Endothelial cell of umbilical vein (primary cell): ENCODE measurements at regions not wholly inside any gene's neighbourhood (a gene's known extent, or its start where the extent isn't known, plus 50 kb on each side); places are given as distances from the start of the nearest gene placed in this dataset.

Experiments
- BruUV-seq: library from RNA; stranded (reverse); fragments of 400-500 nt; replicated peaks from 2 replicates; lab custom pipeline; 2021; lab: Mats Ljungman, UMichigan
- CTCF ChIA-PET: fragments of 300-600, 350-600 bp; sonication (Branson Sonifier 250); formaldehyde crosslinking; loops from one replicate; lab custom pipeline; 2021; ENCODE audit warnings: antibody characterized with exemption, inconsistent platforms; lab: Charles Lee
- POLR2A ChIA-PET: fragments of 300-600, 350-600 bp; sonication (Branson Sonifier 250); formaldehyde crosslinking; loops from one replicate; lab custom pipeline; 2021; ENCODE audit warnings: antibody characterized with exemption, inconsistent platforms; lab: Charles Lee
- DNase-seq: peaks from one replicate; pipeline ENCODE4 v3.0.0-alpha.2; 2011; ENCODE audit warnings: low read depth, low spot score
- FAIRE-seq: peaks from 2 replicates; lab custom pipeline; 2011; peaks lifted over from hg19 to GRCh38; lab: Jason Lieb, UNC
- H2AFZ ChIP-seq: 2 replicates; pipeline ENCODE4 v1.6.0; 2012; ENCODE audit warnings: low read depth, low read length, control low read depth, inconsistent platforms
- H3K27ac ChIP-seq: 2 replicates; pipeline ENCODE4 v1.5.1; 2011; ENCODE audit warnings: low read depth, mild to moderate bottlenecking, control low read depth, low read length, moderate library complexity; ENCODE audit not compliant: insufficient read depth
- H3K27me3 ChIP-seq, 2 experiments: 2 replicates each; pipeline versions ENCODE4 v1.6.0 to v1.6.1; 2011; ENCODE audit warnings: low read length in 2 of 2, mixed read lengths in 1 of 2; ENCODE audit not compliant: control insufficient read depth in 2 of 2, insufficient read depth in 2 of 2
- H3K36me3 ChIP-seq, 2 experiments: 2 replicates in 1 of 2; 3 replicates in 1 of 2; pipeline ENCODE4 v1.5.1; 2011; ENCODE audit warnings: low read length in 2 of 2, mild to moderate bottlenecking in 1 of 2, moderate library complexity in 1 of 2; ENCODE audit not compliant: control insufficient read depth in 2 of 2, insufficient read depth in 2 of 2; ENCODE audit errors: extremely low read depth in 1 of 2
- H3K4me1 ChIP-seq: 3 replicates; pipeline ENCODE4 v1.5.1; 2011; ENCODE audit warnings: mild to moderate bottlenecking, low read length; ENCODE audit not compliant: control insufficient read depth, insufficient read depth; ENCODE audit errors: extremely low read depth
- H3K4me2 ChIP-seq: 2 replicates; pipeline ENCODE4 v1.6.1; 2011; ENCODE audit warnings: low read length, control low read depth, mixed read lengths; ENCODE audit not compliant: insufficient read depth
- H3K4me3 ChIP-seq, 3 experiments: fragments of 200-600 bp in 1 of 3; sonication (generic), shearing (Covaris generic) in 1 of 3; replicated peaks in 1 of 3; 2 replicates each; pipeline ENCODE4 v1.5.1; 2011 to 2016; ENCODE audit warnings: control low read depth in 3 of 3, low read length in 3 of 3, mild to moderate bottlenecking in 2 of 3, inconsistent platforms in 1 of 3, low read depth in 1 of 3, moderate library complexity in 1 of 3; ENCODE audit not compliant: insufficient read depth in 1 of 3
- H3K79me2 ChIP-seq: 2 replicates; pipeline ENCODE4 v1.6.0; 2012; ENCODE audit warnings: low read length, inconsistent platforms; ENCODE audit not compliant: control insufficient read depth, insufficient read depth
- H3K9ac ChIP-seq: replicated peaks from 2 replicates; pipeline ENCODE3; 2011; ENCODE audit warnings: low read length, control low read depth; ENCODE audit not compliant: insufficient read depth; ENCODE audit errors: extremely low read depth
- H3K9me1 ChIP-seq: replicated peaks from 3 replicates; pipeline ENCODE4 v1.6.0; 2011; ENCODE audit warnings: mild to moderate bottlenecking, low read length; ENCODE audit not compliant: control insufficient read depth, insufficient read depth; ENCODE audit errors: extremely low read depth
- H3K9me3 ChIP-seq: replicated peaks from 2 replicates; pipeline ENCODE4 v1.5.1; 2012; ENCODE audit warnings: low read length, inconsistent platforms; ENCODE audit not compliant: control insufficient read depth, insufficient read depth
- H4K20me1 ChIP-seq: replicated peaks from 2 replicates; pipeline ENCODE3; 2011; ENCODE audit warnings: mild to moderate bottlenecking, low read length; ENCODE audit not compliant: control insufficient read depth, insufficient read depth; ENCODE audit errors: extremely low read depth
- EZH2 ChIP-seq: IDR thresholded peaks from 2 replicates; pipeline ENCODE4 v1.6.1; 2012; ENCODE audit warnings: borderline replicate concordance, low read depth, mild to moderate bottlenecking, moderate library complexity, low read length, inconsistent platforms; ENCODE audit not compliant: severe bottlenecking
- FOS ChIP-seq: IDR thresholded peaks from 2 replicates; pipeline ENCODE4 v1.6.1; 2011; ENCODE audit warnings: mild to moderate bottlenecking, low read length, moderate library complexity, borderline replicate concordance; ENCODE audit not compliant: insufficient read depth
- GATA2 ChIP-seq: IDR thresholded peaks from 2 replicates; pipeline ENCODE4 v1.7.0; 2011; ENCODE audit warnings: low read depth, mild to moderate bottlenecking, moderate library complexity, mixed read lengths, low read length; ENCODE audit not compliant: insufficient read length, insufficient read depth
- POLR2A ChIP-seq: IDR thresholded peaks from 2 replicates; pipeline ENCODE4 v1.6.1; 2012; ENCODE audit warnings: low read depth, mild to moderate bottlenecking, control low read depth, low read length
- POLR2AphosphoS5 ChIP-seq: IDR thresholded peaks from 2 replicates; pipeline ENCODE4 v1.6.1; 2012; ENCODE audit warnings: low read depth, mild to moderate bottlenecking, control low read depth, low read length, moderate library complexity; ENCODE audit not compliant: insufficient read depth
- dilution Hi-C: fragments of 300-500 bp; cut with MboI; formaldehyde crosslinking; loops from one replicate; pipeline ENCODE4 v1.15.0; 2019; ENCODE audit warnings: low sequenced_read_pairs; ENCODE audit not compliant: extremely low pct_ligation_motif_present
- intact Hi-C: fragments of 100-400 bp; cut with micrococcal nuclease; formaldehyde crosslinking; loops from one replicate; pipeline ENCODE4 v1.10.0; 2022
- TF ChIP-seq, protein P1 (sequence below): IDR thresholded peaks from 2 replicates; pipeline ENCODE4 v1.6.1; 2011; ENCODE audit not compliant: insufficient read depth, insufficient read length

GRCh38 chr4:176443646-176444409 lies 124.1 kb downstream of the SPCS3 start:
- Histone ChIP-seq H3K79me2 (no peaks in the 10 kb centered on the region), H3K36me3 (no peaks in the 10 kb centered on the region), H3K9me3 (no peaks in the 10 kb centered on the region), H4K20me1 (no peaks in the 10 kb centered on the region), H3K9me1 (no peaks in the 10 kb centered on the region), H3K4me2 (no peak overlapping the region), H2AFZ (no peak overlapping the region), H3K4me3 (no peak overlapping the region), H3K4me1 (no peaks in the 10 kb centered on the region), H3K9ac (no peak overlapping the region), H3K27me3 (peaks cover 0 to 7% of the 10 kb centered on the region in 2 experiments), H3K27ac (no peak overlapping the region)
- intact Hi-C loops (no loop called here), dilution Hi-C loops (no loop called here)
- no peak for DNase-seq
- no peak for TF ChIP-seq FOS
- TF ChIP-seq POLR2A, result no peak
- no peak for TF ChIP-seq EZH2
- TF ChIP-seq POLR2AphosphoS5, result no peak
- POLR2A ChIA-PET, result no interaction called here
- FAIRE-seq, result no peak
- BruUV-seq, result no TSS peak
- CTCF ChIA-PET, result interaction anchor here (0.7 kb wide), 1 partner anchor 15 kb away, joined by 3 read pairs; no protein-coding TSS in a partner anchor

GRCh38 chr4:176444741-176445140 lies 125.0 kb downstream of the SPCS3 start:
- Histone ChIP-seq H3K27me3 (peaks cover 0 to 5% of the 10 kb centered on the region in 2 experiments), H3K4me3 (no peak overlapping the region), H3K4me1 (no peaks in the 10 kb centered on the region), H3K79me2 (no peaks in the 10 kb centered on the region), H3K9me3 (no peaks in the 10 kb centered on the region), H2AFZ (no peak overlapping the region), H3K4me2 (no peak overlapping the region), H3K9ac (no peak overlapping the region), H3K27ac (no peak overlapping the region), H3K36me3 (no peaks in the 10 kb centered on the region), H4K20me1 (no peaks in the 10 kb centered on the region), H3K9me1 (no peaks in the 10 kb centered on the region)
- TF ChIP-seq POLR2AphosphoS5 (no peak), EZH2 (no peak), GATA2 (no peak), FOS (no peak)
- TF ChIP-seq, protein P1, sequence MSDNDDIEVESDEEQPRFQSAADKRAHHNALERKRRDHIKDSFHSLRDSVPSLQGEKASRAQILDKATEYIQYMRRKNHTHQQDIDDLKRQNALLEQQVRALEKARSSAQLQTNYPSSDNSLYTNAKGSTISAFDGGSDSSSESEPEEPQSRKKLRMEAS, result no peak
- BruUV-seq, result no TSS peak
- CTCF ChIA-PET, result no interaction called here
- FAIRE-seq (no peak), DNase-seq (no peak)
- dilution Hi-C loops, result no loop called here
- POLR2A ChIA-PET, result no interaction called here
- intact Hi-C loops, result no loop called here
